Activated T-helper 1 cell treated with anti-CD3 and anti-CD28 coated beads, Interleukin-2, amount 50 U/mL, for 16 hours (primary cell): ENCODE measurements at regions not wholly inside any gene's neighbourhood (a gene's known extent, or its start where the extent isn't known, plus 50 kb on each side); places are given as distances from the start of the nearest gene placed in this dataset.

Experiments
- DNase-seq, 2 donors: peaks; one replicate each; pipeline ENCODE4 v3.0.0-alpha.2; 2020; ENCODE audit warnings: low read depth in 1 of 2, low spot score in 1 of 2

DNA sequence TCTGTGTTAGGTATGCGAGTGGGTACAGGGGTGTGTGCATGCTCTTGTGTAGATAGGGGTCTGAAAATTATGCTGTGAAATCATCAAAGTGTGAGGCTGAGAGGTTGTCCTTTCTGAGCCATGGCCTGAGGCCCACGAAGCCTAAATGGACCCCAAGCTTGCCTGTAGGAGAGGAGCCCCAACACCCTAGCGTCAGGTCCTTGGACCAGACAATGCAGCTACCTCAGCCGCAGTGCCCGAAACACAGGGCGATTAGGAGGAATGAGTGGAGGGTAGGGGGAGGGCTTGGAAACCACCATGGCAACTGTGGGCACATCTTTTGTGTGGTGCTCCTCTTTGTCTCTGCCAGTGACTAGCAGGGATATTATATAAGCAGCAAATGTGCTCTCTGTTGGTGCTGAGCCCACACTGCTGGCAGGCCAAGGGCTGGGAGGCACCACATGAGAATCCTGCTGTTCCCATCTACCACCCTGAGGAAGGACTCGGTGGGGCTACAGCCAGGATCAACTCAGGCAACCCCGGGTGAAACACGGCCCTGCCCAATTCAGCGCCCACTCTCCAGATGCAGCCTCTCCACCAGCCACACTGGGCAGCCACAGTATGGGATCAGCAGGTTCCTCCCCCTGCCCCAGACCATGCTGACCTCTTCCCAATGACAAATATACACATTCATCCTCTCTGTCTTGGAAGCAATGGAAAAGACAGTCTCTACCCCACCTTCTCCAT is 84.6 kb upstream of the FSTL4 start:
- DNase-seq: no peak

- DNase-seq: no peak
Measured at GRCh38 chr5:133696006-133696584, 83.8 kb upstream of the FSTL4 start.

DNA sequence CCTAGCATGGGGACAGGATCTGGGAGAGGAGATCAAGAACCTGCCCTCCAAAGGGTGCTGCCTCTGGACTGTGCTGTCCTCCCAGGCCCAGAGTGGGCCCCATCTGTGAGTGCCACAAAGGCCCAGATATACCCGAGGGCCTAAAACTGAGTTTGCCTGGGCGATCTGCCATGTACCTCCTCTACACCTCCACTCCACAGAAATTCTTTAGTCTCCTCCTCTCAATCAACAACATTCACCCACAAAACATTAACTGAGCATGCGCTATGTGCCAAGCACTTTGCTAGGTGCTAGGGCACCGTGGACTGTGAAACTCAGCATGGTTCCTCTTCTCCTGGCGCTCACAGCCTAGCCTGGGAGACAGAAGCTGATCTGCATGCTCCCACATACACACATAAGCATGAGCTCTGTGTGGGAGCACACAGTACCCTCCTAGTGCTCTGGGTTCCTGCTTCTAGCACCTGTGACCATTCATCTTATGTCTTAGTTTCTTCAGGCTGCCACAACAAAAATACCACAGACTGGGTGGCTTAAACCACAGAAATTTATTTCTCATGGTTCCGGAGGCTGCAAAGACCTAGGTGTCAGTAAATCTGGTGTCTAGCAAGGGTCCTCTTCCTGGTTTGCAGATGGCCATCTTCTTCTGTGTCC is 82.0 kb upstream of the FSTL4 start:
- DNase-seq: no peak

GRCh38 chr5:133691448-133691847 is 79.1 kb upstream of the FSTL4 start:
- no peak for DNase-seq

DNA sequence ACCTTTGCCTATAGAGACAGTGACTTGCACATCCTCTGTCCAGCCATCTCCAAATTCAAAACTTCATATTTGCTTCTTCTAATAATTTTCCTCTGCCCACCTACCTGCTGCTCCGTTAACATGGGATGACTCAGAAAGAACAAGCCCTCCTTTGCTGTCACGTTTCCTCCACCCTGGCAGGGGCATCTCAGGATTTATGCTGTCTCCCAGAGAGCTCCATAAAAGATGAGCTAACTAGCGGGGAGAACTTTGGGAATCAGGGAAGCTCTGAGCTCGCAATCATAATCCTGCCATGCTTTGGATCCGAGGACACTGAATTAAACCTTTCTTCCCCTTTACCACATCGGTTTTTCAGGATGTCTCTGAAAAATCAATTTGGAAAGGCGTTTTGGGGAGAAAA is 78.4 kb upstream of the FSTL4 start:
- no peak for DNase-seq

GRCh38 chr5:133688391-133688790 is 76.0 kb upstream of the FSTL4 start:
- DNase-seq: no peak

DNA sequence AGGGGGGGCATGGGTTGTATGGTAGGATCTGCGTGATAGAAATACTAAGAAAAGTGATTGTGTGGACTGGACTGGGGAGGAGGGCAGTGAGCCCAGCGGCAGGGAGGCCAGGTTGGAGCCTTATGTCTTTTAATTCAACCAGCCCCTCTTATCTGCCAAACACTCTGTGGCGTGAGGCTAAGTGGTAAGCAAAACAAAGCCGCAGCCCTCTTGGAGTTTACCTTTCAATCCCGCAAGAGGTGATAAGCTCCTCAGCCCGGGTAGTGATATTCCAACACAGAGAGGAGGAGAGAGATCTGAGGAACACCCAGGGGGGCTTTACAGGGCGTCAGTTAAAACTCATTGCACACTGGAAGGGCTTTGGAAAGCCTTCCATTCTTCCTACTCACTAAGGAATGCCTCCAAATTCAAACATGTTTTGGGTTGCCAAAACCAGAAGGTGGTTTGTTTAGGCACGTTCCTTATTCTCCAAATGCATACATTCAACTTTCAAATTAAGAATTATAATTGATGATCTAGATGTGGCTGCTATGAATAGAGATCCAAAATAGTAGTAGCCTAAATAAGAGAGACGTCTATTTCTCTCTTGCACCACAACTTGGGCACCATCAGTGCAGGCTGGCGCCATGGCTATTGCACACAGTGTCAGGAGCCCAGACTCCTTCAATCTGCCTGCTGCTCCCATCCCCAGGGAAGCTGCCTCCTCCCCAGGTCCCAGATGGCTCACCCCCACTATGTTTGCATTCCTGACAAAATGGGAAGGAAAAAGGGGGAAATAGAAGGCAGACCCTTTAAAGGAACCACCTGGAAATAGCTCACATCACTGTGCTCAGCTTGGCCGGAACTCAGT is 75.1 kb upstream of the FSTL4 start:
- no peak for DNase-seq

- no peak for DNase-seq
Measured at GRCh38 chr5:133686566-133686965, 74.2 kb upstream of the FSTL4 start.

- DNase-seq: no peak
Measured at GRCh38 chr5:133685402-133686018, 73.2 kb upstream of the FSTL4 start.

DNA sequence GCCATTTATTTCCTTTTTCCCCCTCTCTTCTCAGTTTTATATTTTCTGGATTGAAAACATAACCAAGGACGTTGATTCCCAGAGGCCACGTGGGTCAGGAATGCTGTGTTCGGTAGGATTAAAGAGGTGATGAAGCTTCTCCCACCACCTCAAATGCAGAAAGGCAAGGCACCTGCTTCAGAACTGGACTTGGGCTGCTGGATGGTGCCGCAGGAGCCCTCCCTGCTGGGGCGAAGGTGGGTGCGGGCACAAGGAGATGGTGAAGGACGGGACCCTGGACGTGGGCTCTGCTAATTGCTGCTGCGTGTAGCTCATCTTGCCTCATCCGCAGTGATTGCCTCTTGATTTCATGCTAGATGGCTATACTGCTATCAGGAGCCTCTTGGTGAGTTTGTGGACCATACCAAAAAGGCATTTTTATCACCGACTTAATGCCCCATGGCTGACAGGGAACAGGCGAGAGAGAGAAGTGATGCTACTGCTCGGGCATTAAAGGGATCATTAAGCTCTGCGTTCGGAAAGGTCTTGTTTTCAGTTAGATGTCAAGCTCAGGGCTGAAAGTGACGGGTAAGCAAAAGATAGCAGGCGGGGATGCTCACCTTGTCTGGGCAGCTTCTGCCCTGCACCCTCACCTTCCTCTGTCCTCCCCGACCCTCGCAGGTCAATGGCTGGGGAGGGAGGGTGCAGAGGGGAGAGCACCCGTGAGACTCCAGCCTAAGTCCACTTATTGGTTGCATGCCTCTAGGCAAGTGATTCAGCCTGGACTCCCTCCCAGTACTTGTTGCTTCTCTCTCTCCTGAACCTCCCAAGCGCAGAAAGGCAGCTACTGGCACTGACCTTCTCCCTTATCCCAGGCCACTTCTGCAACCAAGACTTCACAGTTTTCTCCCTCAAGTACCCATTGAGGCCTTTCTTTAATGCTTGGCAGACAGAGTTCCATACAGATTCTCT is 71.6 kb upstream of the FSTL4 start:
- no peak for DNase-seq

- no peak for DNase-seq
Measured at GRCh38 chr5:133682451-133682850, 70.1 kb upstream of the FSTL4 start.

DNA sequence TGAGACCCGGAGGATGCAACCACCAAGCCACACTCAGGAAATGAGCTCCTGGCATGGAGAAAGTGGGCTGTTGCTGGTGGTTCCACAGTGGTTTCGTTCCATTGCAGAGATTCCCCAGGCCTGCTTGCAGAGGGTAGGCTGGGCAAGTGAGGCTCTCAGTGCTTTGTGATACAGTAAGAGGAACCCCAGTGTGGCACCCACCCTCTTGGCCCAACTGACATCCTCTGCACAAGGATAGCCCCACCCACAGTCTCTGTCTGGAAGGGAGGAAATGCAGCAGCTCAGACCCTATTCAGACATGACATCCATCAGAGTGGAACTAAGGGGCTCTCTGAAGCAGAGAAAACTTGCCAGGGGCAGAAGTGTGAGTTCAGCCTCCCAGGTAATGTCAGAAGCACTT is 69.6 kb upstream of the FSTL4 start:
- DNase-seq: no peak

DNA sequence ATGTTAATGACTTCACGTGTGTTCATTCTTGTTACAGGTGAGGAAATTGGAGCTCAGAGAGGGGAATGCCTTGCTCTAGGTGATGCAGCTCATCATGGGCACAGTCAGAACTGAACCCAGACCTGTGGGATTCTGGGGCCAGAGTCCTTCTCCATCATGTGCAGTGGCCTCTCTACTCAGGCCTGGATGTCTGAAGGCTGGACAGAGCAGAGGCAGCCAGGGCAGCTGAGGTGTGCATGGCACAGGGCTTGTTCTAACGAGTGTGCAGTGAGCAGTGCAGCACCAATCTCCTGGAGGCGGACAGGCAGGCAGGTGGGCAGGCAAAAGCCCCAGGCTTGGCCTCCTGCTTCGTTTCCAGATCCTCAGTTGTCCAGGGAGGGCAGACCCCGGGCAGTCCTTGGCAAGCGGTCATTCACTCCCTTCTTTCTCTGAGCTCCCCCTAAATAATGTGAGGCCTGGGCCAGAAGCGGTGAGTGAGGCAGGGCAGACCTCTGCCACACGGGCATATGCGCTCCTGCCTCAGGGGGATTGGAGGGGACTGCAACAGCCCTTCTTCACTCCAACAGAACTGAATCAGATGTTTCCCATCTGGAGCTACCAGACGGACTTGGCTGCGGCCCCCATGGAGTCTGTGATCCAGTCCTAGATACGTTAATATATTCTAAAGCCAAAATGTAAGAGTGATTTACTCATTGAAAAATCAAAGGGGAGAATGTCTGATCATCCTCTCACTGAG is 68.7 kb upstream of the FSTL4 start:
- DNase-seq: no peak

GRCh38 chr5:133679534-133679933 is 67.2 kb upstream of the FSTL4 start:
- DNase-seq: no peak

DNA sequence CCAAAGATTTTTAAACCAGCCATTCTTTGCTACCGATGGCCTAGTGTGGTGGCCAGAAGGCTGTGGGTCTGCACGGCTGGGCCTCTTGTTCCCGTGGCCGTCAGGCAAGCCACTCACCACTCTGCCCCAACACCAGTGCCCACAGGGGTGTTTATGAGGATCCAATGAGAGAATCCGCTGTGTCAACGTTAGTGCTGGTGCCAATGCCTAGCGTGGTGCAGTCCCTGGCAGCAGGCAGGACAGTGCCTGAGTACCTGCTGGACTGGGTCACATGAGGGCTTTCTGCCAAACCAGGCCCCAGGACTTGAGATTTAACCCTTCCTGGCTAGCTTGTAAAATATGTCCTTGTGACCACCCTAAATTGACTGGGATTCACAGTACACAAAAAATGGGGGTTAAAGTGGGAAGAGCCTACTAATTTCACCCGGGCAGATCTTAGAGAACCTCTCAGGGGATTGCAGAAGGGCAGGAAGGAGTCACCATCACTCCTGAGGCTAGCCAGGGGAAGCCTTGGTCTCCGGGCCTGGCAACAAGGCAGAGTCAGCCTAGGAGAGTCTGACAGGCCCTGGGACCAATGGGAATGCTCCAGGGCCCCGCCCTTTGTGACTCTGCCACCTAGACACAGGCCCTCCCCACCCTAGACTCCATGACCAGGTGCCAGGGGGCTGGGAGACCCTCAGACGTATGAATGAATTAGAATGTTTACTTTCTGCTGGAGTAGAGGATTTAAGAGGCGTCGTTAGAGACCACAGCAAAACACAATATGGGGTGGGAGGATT is 63.2 kb upstream of the FSTL4 start:
- no peak for DNase-seq

DNA sequence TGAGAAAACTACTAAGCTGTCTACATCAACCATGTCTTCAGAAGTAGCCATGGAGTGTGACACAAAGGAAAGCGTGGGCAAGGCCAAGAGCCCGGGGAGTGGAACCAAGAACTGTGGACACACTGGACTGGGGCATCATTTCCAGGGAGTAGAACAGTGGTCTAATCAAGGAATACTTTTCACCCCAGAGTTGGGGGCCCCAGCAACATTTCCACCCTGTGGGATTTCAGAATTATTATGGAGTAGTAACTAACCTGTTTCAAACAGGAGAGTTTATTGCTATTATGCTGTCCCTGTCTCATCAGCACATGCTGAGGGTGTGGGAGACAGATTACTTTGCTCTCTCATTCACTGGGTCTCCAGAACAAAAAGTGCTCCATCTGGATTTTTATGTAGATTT is 58.0 kb upstream of the FSTL4 start:
- DNase-seq: no peak

- DNase-seq: no peak
Measured at GRCh38 chr5:133669472-133669871, 57.1 kb upstream of the FSTL4 start.

GRCh38 chr5:133668458-133668857 is 56.1 kb upstream of the FSTL4 start:
- no peak for DNase-seq

- DNase-seq: no peak
Measured at GRCh38 chr5:133667217-133667616, 54.9 kb upstream of the FSTL4 start.
